ENCODE measurements at regions not wholly inside any gene's neighbourhood (a gene's known extent, or its start where the extent isn't known, plus 50 kb on each side); places are given as distances from the start of the nearest gene placed in this dataset.

DNA sequence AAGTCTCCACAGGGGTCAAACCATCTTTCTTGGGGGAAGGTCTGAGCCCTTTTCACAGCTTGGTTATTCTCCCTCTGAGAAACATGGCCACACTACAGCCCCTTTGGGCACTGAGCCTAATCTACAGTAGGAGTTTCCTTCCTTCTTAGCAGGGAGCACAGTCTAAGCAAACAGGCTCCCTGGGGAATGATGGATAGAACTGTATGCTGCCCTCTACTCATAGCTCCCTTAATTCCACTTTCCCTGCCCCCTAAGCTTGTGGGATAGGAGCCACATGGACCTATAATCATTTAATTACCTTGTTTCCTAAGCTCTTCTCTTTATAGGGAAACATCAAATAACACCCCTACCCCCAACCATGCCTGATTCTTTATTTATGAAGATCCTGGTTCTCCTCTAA, 442.1 kb upstream of the MEX3C start:
- TF ChIP-seq POLR2AphosphoS5 (IDR thresholded peaks at IDR 0.05; ENCODE audit: low read depth, low read length) (no peak), FOXP2 (optimal IDR thresholded peaks at IDR 0.05; ENCODE audit: borderline replicate concordance, extremely low read depth, extremely low read length, insufficient read depth) (no peak), REST (IDR thresholded peaks at IDR 0.05; ENCODE audit: insufficient read depth in 1 of 2, low read depth in 2 of 2, low read length in 2 of 2) (no peak), TAF1 (IDR thresholded peaks at IDR 0.05; ENCODE audit: borderline replicate concordance, insufficient read depth, low read length) (no peak), SIN3A (IDR thresholded peaks at IDR 0.05; ENCODE audit: borderline replicate concordance, insufficient read depth, low read length) (no peak)

DNA sequence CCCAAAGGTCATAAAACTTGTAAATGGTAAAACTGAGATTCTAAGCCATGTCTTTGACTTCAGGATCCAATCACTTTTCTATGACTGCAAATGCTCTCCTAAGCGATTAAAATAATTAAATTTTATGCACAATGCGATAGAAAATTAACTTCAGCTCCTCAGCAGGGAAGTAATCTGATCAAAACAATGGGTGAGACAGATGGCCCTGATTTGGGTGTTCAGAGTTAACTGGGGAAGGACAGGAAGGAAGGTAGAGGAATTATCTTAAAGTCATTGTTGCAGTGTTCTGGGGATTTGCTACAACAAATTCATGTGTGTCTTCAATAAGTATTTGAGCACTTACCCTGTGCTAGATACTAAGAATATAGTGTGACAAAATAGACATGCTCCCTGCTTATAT, 446.0 kb upstream of the MEX3C start:
- TF ChIP-seq TAF1 (IDR thresholded peaks at IDR 0.05; ENCODE audit: borderline replicate concordance, insufficient read depth, low read length) (no peak), POLR2AphosphoS5 (IDR thresholded peaks at IDR 0.05; ENCODE audit: low read depth, low read length) (no peak), FOXP2 (optimal IDR thresholded peaks at IDR 0.05; ENCODE audit: borderline replicate concordance, extremely low read depth, extremely low read length, insufficient read depth) (no peak), SIN3A (IDR thresholded peaks at IDR 0.05; ENCODE audit: borderline replicate concordance, insufficient read depth, low read length) (no peak), REST (IDR thresholded peaks at IDR 0.05; ENCODE audit: insufficient read depth in 1 of 2, low read depth in 2 of 2, low read length in 2 of 2) (no peak)

- TF ChIP-seq FOXP2 (optimal IDR thresholded peaks at IDR 0.05; ENCODE audit: borderline replicate concordance, extremely low read depth, extremely low read length, insufficient read depth), result no peak
- no peak for TF ChIP-seq POLR2AphosphoS5 (IDR thresholded peaks at IDR 0.05; ENCODE audit: low read depth, low read length)
- TF ChIP-seq TAF1 (IDR thresholded peaks at IDR 0.05; ENCODE audit: borderline replicate concordance, insufficient read depth, low read length), result no peak
- TF ChIP-seq REST (IDR thresholded peaks at IDR 0.05; ENCODE audit: insufficient read depth in 1 of 2, low read depth in 2 of 2, low read length in 2 of 2), result no peak
- TF ChIP-seq SIN3A (IDR thresholded peaks at IDR 0.05; ENCODE audit: borderline replicate concordance, insufficient read depth, low read length), result no peak
Observed at GRCh38 chr18:51645607-51646006, 448.1 kb upstream of the MEX3C start.

GRCh38 chr18:51647346-51647745, 449.9 kb upstream of the MEX3C start:
- TF ChIP-seq SIN3A (IDR thresholded peaks at IDR 0.05; ENCODE audit: borderline replicate concordance, insufficient read depth, low read length), result no peak

DNA sequence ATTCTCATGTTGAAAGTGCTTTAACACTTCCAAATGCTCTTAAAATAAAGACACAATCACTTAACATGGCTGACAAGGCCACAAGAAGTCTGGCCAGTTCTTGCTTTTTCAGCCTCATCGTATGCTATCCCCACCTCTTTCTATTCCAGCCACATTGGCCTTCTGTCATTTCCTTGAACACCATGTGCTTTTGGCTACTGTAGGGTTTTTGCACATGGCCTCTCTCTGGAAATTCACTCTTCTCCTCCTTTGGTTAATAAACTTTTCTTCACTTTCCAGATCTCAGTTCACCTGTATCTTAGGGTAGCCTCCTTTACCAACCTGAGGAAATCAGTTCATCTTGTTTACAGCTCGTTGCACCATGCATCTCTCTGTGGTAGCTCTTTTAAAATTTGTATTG, 450.5 kb upstream of the MEX3C start:
- TF ChIP-seq TAF1 (IDR thresholded peaks at IDR 0.05; ENCODE audit: borderline replicate concordance, insufficient read depth, low read length) (no peak), FOXP2 (optimal IDR thresholded peaks at IDR 0.05; ENCODE audit: borderline replicate concordance, extremely low read depth, extremely low read length, insufficient read depth) (no peak), REST (IDR thresholded peaks at IDR 0.05; ENCODE audit: insufficient read depth in 1 of 2, low read depth in 2 of 2, low read length in 2 of 2) (no peak), SIN3A (IDR thresholded peaks at IDR 0.05; ENCODE audit: borderline replicate concordance, insufficient read depth, low read length) (no peak), POLR2AphosphoS5 (IDR thresholded peaks at IDR 0.05; ENCODE audit: low read depth, low read length) (no peak)

Data from PFSK-1 (cell line).